Endothelial cell of umbilical vein (primary cell): ENCODE measurements at regions not wholly inside any gene's neighbourhood (a gene's known extent, or its start where the extent isn't known, plus 50 kb on each side); places are given as distances from the start of the nearest gene placed in this dataset.

Experiments
- CTCF ChIP-seq, 2 donors: IDR thresholded peaks; 1 replicate in 1 of 2; 2 replicates in 1 of 2; pipeline ENCODE4 v1.5.1; 2011; ENCODE audit warnings: low read length in 2 of 2, mild to moderate bottlenecking in 2 of 2, moderate library complexity in 2 of 2, control low read depth in 1 of 2, inconsistent platforms in 1 of 2, low read depth in 1 of 2; ENCODE audit not compliant: insufficient read depth in 1 of 2; ENCODE audit errors: extremely low read depth in 1 of 2
- EZH2 ChIP-seq: IDR thresholded peaks from 2 replicates; pipeline ENCODE4 v1.6.1; 2012; ENCODE audit warnings: borderline replicate concordance, low read depth, mild to moderate bottlenecking, moderate library complexity, low read length, inconsistent platforms; ENCODE audit not compliant: severe bottlenecking
- POLR2A ChIP-seq: IDR thresholded peaks from 2 replicates; pipeline ENCODE4 v1.6.1; 2012; ENCODE audit warnings: low read depth, mild to moderate bottlenecking, control low read depth, low read length

GRCh38 chr19:31018936-31019335 lies 330.3 kb downstream of the TSHZ3 start:
- TF ChIP-seq CTCF (IDR thresholded peaks at IDR 0.05; ENCODE audit: extremely low read depth in 1 of 2, insufficient read depth in 1 of 2, low read depth in 1 of 2, low read length in 2 of 2) (no peak), EZH2 (no peak), POLR2A (no peak)
